ENCODE measurements at regions not wholly inside any gene's neighbourhood (a gene's known extent, or its start where the extent isn't known, plus 50 kb on each side); places are given as distances from the start of the nearest gene placed in this dataset.

DNA sequence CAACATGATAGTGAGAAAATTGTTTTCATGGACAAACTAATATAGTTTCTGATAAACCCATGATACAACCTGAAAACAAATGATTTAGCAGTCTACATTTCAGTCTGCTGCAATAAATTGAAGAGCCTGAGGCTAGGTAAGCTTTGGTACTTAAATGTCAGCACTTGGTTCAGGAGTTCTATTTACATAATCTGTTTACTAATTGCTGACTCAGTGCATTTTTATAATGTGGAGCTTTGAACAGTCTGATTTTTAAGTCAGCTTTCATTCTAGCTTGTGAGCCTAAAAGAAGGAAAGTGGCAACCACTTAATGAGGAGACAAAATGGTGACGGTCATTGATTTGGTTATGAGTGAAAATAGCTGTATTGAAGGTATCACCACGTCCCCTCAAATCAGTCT is 488.6 kb downstream of the CPS1 start:
- Mint-ChIP-seq H3K4me3 (no peak overlapping the region), H3K27me3 (ENCODE audit: low read depth in 3 of 3) (no peaks in the 10 kb centered on the region), H3K27ac (no peak overlapping the region), H3K36me3 (no peaks in the 10 kb centered on the region), H3K9me3 (peaks cover 0 to 2% (median 0%) of the 10 kb centered on the region in 7 donors), H3K4me1 (no peaks in the 10 kb centered on the region)
- Histone ChIP-seq H3K36me3 (replicated peaks in 1 of 2; ENCODE audit: control insufficient read depth in 1 of 2, insufficient read depth in 2 of 2, low read length in 2 of 2) (no peaks in the 10 kb centered on the region), H3K27me3 (ENCODE audit: control insufficient read depth in 2 of 2, insufficient read depth in 2 of 2, low read length in 2 of 2) (no peaks in the 10 kb centered on the region), H3K4me1 (ENCODE audit: control insufficient read depth in 1 of 2, insufficient read depth in 2 of 2, low read length in 2 of 2) (no peaks in the 10 kb centered on the region), H3K9ac (ENCODE audit: insufficient read depth, low read length, poor library complexity, severe bottlenecking) (no peak overlapping the region), H3K9me3 (replicated peaks in 1 of 2; ENCODE audit: control insufficient read depth in 1 of 2, insufficient read depth in 1 of 2, low read length in 2 of 2) (no peaks in the 10 kb centered on the region), H2AFZ (ENCODE audit: insufficient read depth, low read depth, low read length, poor library complexity, severe bottlenecking) (no peak overlapping the region), H4K20me1 (ENCODE audit: insufficient read depth, low read length) (no peaks in the 10 kb centered on the region), H3K27ac (ENCODE audit: low read depth in 1 of 2, low read length in 2 of 2) (no peak overlapping the region), H3K4me2 (replicated peaks; ENCODE audit: extremely low read depth, low read length, poor library complexity, severe bottlenecking) (no peak overlapping the region), H3K4me3 (replicated peaks in 1 of 3; ENCODE audit: low read depth in 2 of 3, low read length in 3 of 3) (no peak overlapping the region), H3K79me2 (ENCODE audit: insufficient read depth, low read length) (no peaks in the 10 kb centered on the region)
- intact Hi-C loops (cut with micrococcal nuclease): no loop called here
- WGBS (ENCODE audit: insufficient coverage): no CpG with 5 or more reads among the region's 2 CpGs
- no peak for DNase-seq
- TF ChIP-seq, protein P1, sequence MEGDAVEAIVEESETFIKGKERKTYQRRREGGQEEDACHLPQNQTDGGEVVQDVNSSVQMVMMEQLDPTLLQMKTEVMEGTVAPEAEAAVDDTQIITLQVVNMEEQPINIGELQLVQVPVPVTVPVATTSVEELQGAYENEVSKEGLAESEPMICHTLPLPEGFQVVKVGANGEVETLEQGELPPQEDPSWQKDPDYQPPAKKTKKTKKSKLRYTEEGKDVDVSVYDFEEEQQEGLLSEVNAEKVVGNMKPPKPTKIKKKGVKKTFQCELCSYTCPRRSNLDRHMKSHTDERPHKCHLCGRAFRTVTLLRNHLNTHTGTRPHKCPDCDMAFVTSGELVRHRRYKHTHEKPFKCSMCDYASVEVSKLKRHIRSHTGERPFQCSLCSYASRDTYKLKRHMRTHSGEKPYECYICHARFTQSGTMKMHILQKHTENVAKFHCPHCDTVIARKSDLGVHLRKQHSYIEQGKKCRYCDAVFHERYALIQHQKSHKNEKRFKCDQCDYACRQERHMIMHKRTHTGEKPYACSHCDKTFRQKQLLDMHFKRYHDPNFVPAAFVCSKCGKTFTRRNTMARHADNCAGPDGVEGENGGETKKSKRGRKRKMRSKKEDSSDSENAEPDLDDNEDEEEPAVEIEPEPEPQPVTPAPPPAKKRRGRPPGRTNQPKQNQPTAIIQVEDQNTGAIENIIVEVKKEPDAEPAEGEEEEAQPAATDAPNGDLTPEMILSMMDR (IDR thresholded peaks at IDR 0.05): no peak

DNA sequence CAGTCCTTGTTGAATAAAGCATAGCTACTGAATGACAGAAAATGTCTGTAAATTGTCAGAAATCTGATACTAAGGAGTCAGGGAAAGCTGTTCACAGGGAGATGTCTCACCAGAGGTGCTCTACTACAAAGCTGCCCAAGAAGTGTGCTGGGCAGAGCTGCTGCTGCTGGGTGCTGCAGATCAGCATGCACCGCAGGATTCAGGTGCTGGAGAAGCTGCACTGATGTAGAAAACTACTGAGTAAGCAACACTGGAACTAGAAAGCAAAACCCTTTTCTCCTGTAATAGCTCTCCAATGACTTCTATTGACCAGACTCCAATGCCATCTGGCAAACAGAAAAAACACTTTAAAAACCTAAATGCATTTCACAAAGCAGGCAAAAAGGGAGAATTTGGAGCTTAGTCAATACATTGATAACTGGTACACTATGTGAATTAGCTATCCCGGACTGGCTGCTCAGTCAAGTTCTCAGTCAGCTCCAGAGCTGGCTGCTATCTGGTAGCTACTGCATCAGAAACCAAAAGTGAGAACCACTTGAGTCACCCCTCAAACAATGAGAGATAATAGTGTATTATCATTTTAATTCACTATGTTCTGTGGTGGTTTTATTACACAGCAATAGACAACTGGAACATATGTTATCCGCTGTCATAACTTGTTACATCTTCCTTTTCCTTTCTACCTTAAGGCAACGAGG is 493.1 kb downstream of the CPS1 start:
- Mint-ChIP-seq H3K4me1 (no peaks in the 10 kb centered on the region), H3K27ac (no peak overlapping the region), H3K36me3 (no peaks in the 10 kb centered on the region), H3K9me3 (peaks cover 0 to 2% (median 0%) of the 10 kb centered on the region in 7 donors), H3K4me3 (no peak overlapping the region), H3K27me3 (ENCODE audit: low read depth in 3 of 3) (no peaks in the 10 kb centered on the region)
- no peaks in the 10 kb centered on the region for H3K79me2 ChIP-seq (ENCODE audit: insufficient read depth, low read length)
- intact Hi-C loops (cut with micrococcal nuclease): no loop called here
- no peaks in the 10 kb centered on the region for H3K27me3 ChIP-seq (ENCODE audit: control insufficient read depth in 2 of 2, insufficient read depth in 2 of 2, low read length in 2 of 2)
- H3K4me2 ChIP-seq (replicated peaks; ENCODE audit: extremely low read depth, low read length, poor library complexity, severe bottlenecking): no peak overlapping the region
- H3K27ac ChIP-seq (ENCODE audit: low read depth in 1 of 2, low read length in 2 of 2): no peak overlapping the region
- H3K9me3 ChIP-seq (replicated peaks in 1 of 2; ENCODE audit: control insufficient read depth in 1 of 2, insufficient read depth in 1 of 2, low read length in 2 of 2): no peaks in the 10 kb centered on the region
- H3K9ac ChIP-seq (ENCODE audit: insufficient read depth, low read length, poor library complexity, severe bottlenecking): no peak overlapping the region
- DNase-seq: no peak
- no peak overlapping the region for H2AFZ ChIP-seq (ENCODE audit: insufficient read depth, low read depth, low read length, poor library complexity, severe bottlenecking)
- H3K4me1 ChIP-seq (ENCODE audit: control insufficient read depth in 1 of 2, insufficient read depth in 2 of 2, low read length in 2 of 2): no peaks in the 10 kb centered on the region
- H4K20me1 ChIP-seq (ENCODE audit: insufficient read depth, low read length): no peaks in the 10 kb centered on the region
- no CpG with 5 or more reads among the region's 4 CpGs for WGBS (ENCODE audit: insufficient coverage)
- H3K36me3 ChIP-seq (replicated peaks in 1 of 2; ENCODE audit: control insufficient read depth in 1 of 2, insufficient read depth in 2 of 2, low read length in 2 of 2): no peaks in the 10 kb centered on the region
- no peak overlapping the region for H3K4me3 ChIP-seq (replicated peaks in 1 of 3; ENCODE audit: low read depth in 2 of 3, low read length in 3 of 3)
- TF ChIP-seq, protein P1 (IDR thresholded peaks at IDR 0.05): no peak
